CD14-positive monocyte (primary cell): ENCODE measurements at regions not wholly inside any gene's neighbourhood (a gene's known extent, or its start where the extent isn't known, plus 50 kb on each side); places are given as distances from the start of the nearest gene placed in this dataset.

Source experiments
- DNase-seq, 3 donors: peaks; one replicate each; pipeline ENCODE4 v3.0.0-alpha.2; 2011 to 2022
- H2AFZ ChIP-seq: 2 replicates; pipeline ENCODE4 v1.6.0; 2012; ENCODE audit warnings: mild to moderate bottlenecking, low read depth, low read length, inconsistent platforms; ENCODE audit not compliant: insufficient read depth, poor library complexity, severe bottlenecking
- H3K27ac ChIP-seq, 2 donors: 1 replicate in 1 of 2; 2 replicates in 1 of 2; pipeline ENCODE4 v1.5.1; 2012 to 2013; ENCODE audit warnings: low read length in 2 of 2, control low read depth in 1 of 2, inconsistent platforms in 1 of 2, low read depth in 1 of 2, mild to moderate bottlenecking in 1 of 2
- H3K27me3 ChIP-seq, 2 donors: one replicate each; pipeline versions ENCODE4 v1.6.0 to v1.6.1; 2011 to 2013; ENCODE audit warnings: low read length in 2 of 2; ENCODE audit not compliant: control insufficient read depth in 2 of 2, insufficient read depth in 2 of 2
- H3K36me3 ChIP-seq, 2 donors: replicated peaks in 1 of 2; 1 replicate in 1 of 2; 2 replicates in 1 of 2; pipeline versions ENCODE4 v1.5.1 to v1.6.1; 2012 to 2013; ENCODE audit warnings: low read length in 2 of 2, control low read depth in 1 of 2, inconsistent platforms in 1 of 2, mild to moderate bottlenecking in 1 of 2; ENCODE audit not compliant: insufficient read depth in 2 of 2, control insufficient read depth in 1 of 2
- H3K4me1 ChIP-seq, 2 donors: 1 replicate in 1 of 2; 2 replicates in 1 of 2; pipeline versions ENCODE4 v1.5.1 to v1.6.1; 2012 to 2013; ENCODE audit warnings: low read length in 2 of 2, control low read depth in 1 of 2, inconsistent platforms in 1 of 2, mild to moderate bottlenecking in 1 of 2, moderate library complexity in 1 of 2; ENCODE audit not compliant: insufficient read depth in 2 of 2, control insufficient read depth in 1 of 2
- H3K4me2 ChIP-seq: replicated peaks from 2 replicates; pipeline ENCODE3; 2012; ENCODE audit warnings: low read length, moderate library complexity, mild to moderate bottlenecking; ENCODE audit not compliant: poor library complexity, severe bottlenecking; ENCODE audit errors: extremely low read depth
- H3K4me3 ChIP-seq, 3 experiments: fragments of 200-600 bp in 1 of 3; sonication (generic) in 1 of 3; replicated peaks in 1 of 3; 1 replicate in 2 of 3; 2 replicates in 1 of 3; pipeline ENCODE4 v1.5.1; 2011 to 2013; ENCODE audit warnings: low read length in 3 of 3, mild to moderate bottlenecking in 3 of 3, control low read depth in 2 of 3, low read depth in 2 of 3, inconsistent platforms in 1 of 3, moderate library complexity in 1 of 3
- H3K79me2 ChIP-seq: 2 replicates; pipeline ENCODE4 v1.6.0; 2012; ENCODE audit warnings: mild to moderate bottlenecking, control low read depth, inconsistent platforms, low read length, moderate library complexity; ENCODE audit not compliant: insufficient read depth
- H3K9ac ChIP-seq: 2 replicates; pipeline ENCODE4 v1.6.0; 2017; ENCODE audit warnings: low read length, mild to moderate bottlenecking; ENCODE audit not compliant: insufficient read depth, poor library complexity, severe bottlenecking
- H3K9me3 ChIP-seq, 2 donors: replicated peaks in 1 of 2; 1 replicate in 1 of 2; 2 replicates in 1 of 2; pipeline versions ENCODE4 v1.5.1 to v1.6.1; 2012 to 2013; ENCODE audit warnings: low read length in 2 of 2, control low read depth in 1 of 2; ENCODE audit not compliant: control insufficient read depth in 1 of 2, insufficient read depth in 1 of 2
- H4K20me1 ChIP-seq: 2 replicates; pipeline ENCODE4 v1.6.0; 2012; ENCODE audit warnings: mild to moderate bottlenecking, low read length, control low read depth, moderate library complexity; ENCODE audit not compliant: insufficient read depth
- H3K27ac Mint-ChIP-seq, 7 donors: one replicate each; pipeline ENCODE4 v1.8.0; 2020; ENCODE audit warnings: mild to moderate bottlenecking in 7 of 7, mixed read lengths in 7 of 7, moderate library complexity in 6 of 7, inconsistent platforms in 2 of 7
- H3K27me3 Mint-ChIP-seq, 3 donors: one replicate each; pipeline ENCODE4 v1.8.0; 2021 to 2022; ENCODE audit warnings: low read depth in 3 of 3, mild to moderate bottlenecking in 3 of 3, mixed read lengths in 3 of 3, moderate library complexity in 3 of 3, inconsistent platforms in 1 of 3
- H3K36me3 Mint-ChIP-seq, 2 donors: one replicate each; pipeline ENCODE4 v1.8.0; 2020; ENCODE audit warnings: mixed read lengths in 2 of 2, inconsistent platforms in 1 of 2, mild to moderate bottlenecking in 1 of 2
- H3K4me1 Mint-ChIP-seq: one replicate; pipeline ENCODE4 v1.8.0; 2020; ENCODE audit warnings: mild to moderate bottlenecking, mixed read lengths
- H3K4me3 Mint-ChIP-seq, 2 donors: one replicate each; pipeline ENCODE4 v1.8.0; 2020; ENCODE audit warnings: mild to moderate bottlenecking in 2 of 2, mixed read lengths in 2 of 2, moderate library complexity in 1 of 2
- H3K9me3 Mint-ChIP-seq, 7 donors: one replicate each; pipeline ENCODE4 v1.8.0; 2020 to 2022; ENCODE audit warnings: mixed read lengths in 7 of 7, mild to moderate bottlenecking in 6 of 7, moderate library complexity in 6 of 7, inconsistent platforms in 2 of 7
- WGBS: methylation state at CpG from one replicate; pipeline ENCODE4 v1.1.5; 2013; ENCODE audit warnings: missing lambda C conversion rate; ENCODE audit not compliant: insufficient coverage; 5-methylcytosine and 5-hydroxymethylcytosine counted together
- intact Hi-C, 2 donors: fragments of 100-400 bp; cut with micrococcal nuclease; formaldehyde crosslinking; loops; one replicate each; pipeline versions ENCODE4 v1.15.0 to v1.15.1; 2023
- TF ChIP-seq, protein P1 (sequence below): fragments of 200-600 bp; IDR thresholded peaks from one replicate; pipeline ENCODE4 v1.8.0; 2022; ENCODE audit warnings: antibody characterized with exemption, mild to moderate bottlenecking

DNA sequence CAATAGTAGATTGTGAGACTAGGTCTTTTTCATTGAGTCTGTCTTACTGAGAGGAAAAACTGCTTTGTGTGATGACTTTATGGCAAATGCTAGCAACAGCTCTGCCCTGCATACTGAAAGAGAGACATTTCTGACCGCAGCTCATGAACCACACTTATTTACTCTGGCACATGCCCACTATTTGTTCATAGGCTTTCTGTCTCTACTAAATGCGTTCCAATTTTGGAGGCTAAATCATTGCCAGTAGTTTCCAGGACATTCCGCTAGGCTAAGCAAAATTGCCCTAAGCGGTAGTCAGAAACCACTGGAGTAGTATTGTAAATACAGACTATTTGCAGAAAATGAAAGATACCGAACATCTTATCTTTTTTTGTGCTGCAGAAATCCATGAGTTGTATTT, 55.6 kb upstream of the DLX6 start:
- 72% methylated on average over 3 of the region's 5 CpGs for WGBS
- Histone ChIP-seq H3K27ac (no peak overlapping the region), H3K36me3 (no peaks in the 10 kb centered on the region), H3K9me3 (no peaks in the 10 kb centered on the region), H4K20me1 (no peaks in the 10 kb centered on the region), H3K79me2 (no peaks in the 10 kb centered on the region), H3K9ac (no peak overlapping the region), H3K27me3 (no peaks in the 10 kb centered on the region), H3K4me1 (no peaks in the 10 kb centered on the region), H2AFZ (no peak overlapping the region), H3K4me2 (no peak overlapping the region), H3K4me3 (no peak overlapping the region)
- Mint-ChIP-seq H3K36me3 (no peaks in the 10 kb centered on the region), H3K9me3 (peaks cover 0 to 3% (median 0%) of the 10 kb centered on the region in 7 donors), H3K4me1 (no peaks in the 10 kb centered on the region), H3K4me3 (no peak overlapping the region), H3K27ac (no peak overlapping the region), H3K27me3 (peaks cover 0 to 1% (median 0%) of the 10 kb centered on the region in 3 donors)
- TF ChIP-seq, protein P1, sequence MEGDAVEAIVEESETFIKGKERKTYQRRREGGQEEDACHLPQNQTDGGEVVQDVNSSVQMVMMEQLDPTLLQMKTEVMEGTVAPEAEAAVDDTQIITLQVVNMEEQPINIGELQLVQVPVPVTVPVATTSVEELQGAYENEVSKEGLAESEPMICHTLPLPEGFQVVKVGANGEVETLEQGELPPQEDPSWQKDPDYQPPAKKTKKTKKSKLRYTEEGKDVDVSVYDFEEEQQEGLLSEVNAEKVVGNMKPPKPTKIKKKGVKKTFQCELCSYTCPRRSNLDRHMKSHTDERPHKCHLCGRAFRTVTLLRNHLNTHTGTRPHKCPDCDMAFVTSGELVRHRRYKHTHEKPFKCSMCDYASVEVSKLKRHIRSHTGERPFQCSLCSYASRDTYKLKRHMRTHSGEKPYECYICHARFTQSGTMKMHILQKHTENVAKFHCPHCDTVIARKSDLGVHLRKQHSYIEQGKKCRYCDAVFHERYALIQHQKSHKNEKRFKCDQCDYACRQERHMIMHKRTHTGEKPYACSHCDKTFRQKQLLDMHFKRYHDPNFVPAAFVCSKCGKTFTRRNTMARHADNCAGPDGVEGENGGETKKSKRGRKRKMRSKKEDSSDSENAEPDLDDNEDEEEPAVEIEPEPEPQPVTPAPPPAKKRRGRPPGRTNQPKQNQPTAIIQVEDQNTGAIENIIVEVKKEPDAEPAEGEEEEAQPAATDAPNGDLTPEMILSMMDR = no peak
- intact Hi-C loops = no loop called here
- DNase-seq = no peak

DNA sequence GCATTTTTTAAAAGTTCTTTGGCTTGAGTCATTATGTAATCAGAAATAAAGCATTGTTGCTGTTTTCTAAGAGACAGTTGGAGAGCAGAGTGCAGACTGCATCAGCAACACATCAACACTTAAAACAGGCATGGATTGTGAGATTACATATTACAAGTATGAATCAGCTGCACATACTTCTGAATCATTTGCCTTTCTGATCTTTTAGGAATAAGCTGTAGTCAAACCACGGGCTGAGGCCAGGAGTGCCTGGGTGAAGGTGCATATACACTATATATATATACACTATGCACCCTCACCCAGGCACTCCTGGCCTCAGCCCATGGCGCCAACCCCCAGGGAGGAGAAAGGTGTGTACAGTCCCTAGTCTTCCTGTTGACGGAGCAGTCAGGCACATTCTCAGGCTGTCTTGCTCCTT, 52.4 kb upstream of the DLX6 start:
- Histone ChIP-seq H3K9me3 (no peaks in the 10 kb centered on the region), H3K9ac (no peak overlapping the region), H2AFZ (no peak overlapping the region), H3K79me2 (no peaks in the 10 kb centered on the region), H3K27me3 (no peaks in the 10 kb centered on the region), H3K27ac (no peak overlapping the region), H3K4me1 (no peaks in the 10 kb centered on the region), H3K36me3 (no peaks in the 10 kb centered on the region), H3K4me3 (no peak overlapping the region), H3K4me2 (no peak overlapping the region), H4K20me1 (no peaks in the 10 kb centered on the region)
- Mint-ChIP-seq H3K9me3 (peaks cover 0 to 6% (median 2%) of the 10 kb centered on the region in 7 donors), H3K36me3 (no peaks in the 10 kb centered on the region), H3K27ac (no peak overlapping the region), H3K4me1 (no peaks in the 10 kb centered on the region), H3K27me3 (peaks cover 0 to 1% (median 0%) of the 10 kb centered on the region in 3 donors), H3K4me3 (no peak overlapping the region)
- WGBS = 100% methylated on average over 1 of the region's 3 CpGs
- intact Hi-C loops = no loop called here
- DNase-seq = no peak
- TF ChIP-seq, protein P1 = no peak
